ENCODE measurements at regions not wholly inside any gene's neighbourhood (a gene's known extent, or its start where the extent isn't known, plus 50 kb on each side); places are given as distances from the start of the nearest gene placed in this dataset.

GRCh38 chr15:68482246-68482645 is 50.3 kb upstream of the ITGA11 start:
- no peak for DNase-seq
- no peaks in the 10 kb centered on the region for H3K36me3 Mint-ChIP-seq (ENCODE audit: low read depth)
- H3K4me1 Mint-ChIP-seq, result no peaks in the 10 kb centered on the region
- intact Hi-C loops (cut with micrococcal nuclease), result no loop called here
- H3K4me3 Mint-ChIP-seq, result no peak overlapping the region
- H3K27me3 Mint-ChIP-seq, result peaks cover 34% of the 10 kb centered on the region
- H3K9me3 Mint-ChIP-seq, result no peaks in the 10 kb centered on the region
- H3K27ac Mint-ChIP-seq, result no peak overlapping the region

DNA sequence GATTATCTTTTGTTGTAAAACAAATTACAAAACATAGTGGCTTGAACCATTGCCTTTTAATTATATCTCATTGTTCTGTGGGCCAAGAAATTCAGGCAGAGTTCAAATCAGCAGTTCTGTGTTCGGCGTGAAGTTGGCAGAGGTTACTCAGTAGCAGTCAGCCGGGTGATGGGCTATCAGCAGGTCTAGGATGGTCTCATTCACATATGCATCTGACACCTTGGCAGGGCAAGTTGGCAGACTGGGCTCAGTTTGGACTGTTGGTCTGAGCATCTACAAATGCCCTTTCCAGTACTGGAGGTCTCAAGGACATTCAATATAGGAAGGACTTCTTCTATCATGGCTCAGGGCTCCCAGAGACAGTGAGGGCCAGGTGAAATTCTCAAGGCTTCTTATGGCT is 51.2 kb upstream of the ITGA11 start:
- intact Hi-C loops (cut with micrococcal nuclease), result no loop called here
- no peaks in the 10 kb centered on the region for H3K4me1 Mint-ChIP-seq

GRCh38 chr15:68484220-68484619 is 52.3 kb upstream of the ITGA11 start:
- H3K4me3 Mint-ChIP-seq, result no peak overlapping the region
- intact Hi-C loops (cut with micrococcal nuclease), result no loop called here
- H3K9me3 Mint-ChIP-seq, result no peaks in the 10 kb centered on the region
- H3K27me3 Mint-ChIP-seq, result peaks cover 37% of the 10 kb centered on the region
- no peaks in the 10 kb centered on the region for H3K4me1 Mint-ChIP-seq
- no peak overlapping the region for H3K27ac Mint-ChIP-seq
- no peaks in the 10 kb centered on the region for H3K36me3 Mint-ChIP-seq (ENCODE audit: low read depth)
- no peak for DNase-seq

More for the DNA sequence above, 51.2 kb upstream of the ITGA11 start:
- Mint-ChIP-seq H3K9me3 (no peaks in the 10 kb centered on the region), H3K27ac (no peak overlapping the region), H3K36me3 (ENCODE audit: low read depth) (no peaks in the 10 kb centered on the region), H3K27me3 (peaks cover 35% of the 10 kb centered on the region), H3K4me3 (no peak overlapping the region)
- DNase-seq, result no peak

DNA sequence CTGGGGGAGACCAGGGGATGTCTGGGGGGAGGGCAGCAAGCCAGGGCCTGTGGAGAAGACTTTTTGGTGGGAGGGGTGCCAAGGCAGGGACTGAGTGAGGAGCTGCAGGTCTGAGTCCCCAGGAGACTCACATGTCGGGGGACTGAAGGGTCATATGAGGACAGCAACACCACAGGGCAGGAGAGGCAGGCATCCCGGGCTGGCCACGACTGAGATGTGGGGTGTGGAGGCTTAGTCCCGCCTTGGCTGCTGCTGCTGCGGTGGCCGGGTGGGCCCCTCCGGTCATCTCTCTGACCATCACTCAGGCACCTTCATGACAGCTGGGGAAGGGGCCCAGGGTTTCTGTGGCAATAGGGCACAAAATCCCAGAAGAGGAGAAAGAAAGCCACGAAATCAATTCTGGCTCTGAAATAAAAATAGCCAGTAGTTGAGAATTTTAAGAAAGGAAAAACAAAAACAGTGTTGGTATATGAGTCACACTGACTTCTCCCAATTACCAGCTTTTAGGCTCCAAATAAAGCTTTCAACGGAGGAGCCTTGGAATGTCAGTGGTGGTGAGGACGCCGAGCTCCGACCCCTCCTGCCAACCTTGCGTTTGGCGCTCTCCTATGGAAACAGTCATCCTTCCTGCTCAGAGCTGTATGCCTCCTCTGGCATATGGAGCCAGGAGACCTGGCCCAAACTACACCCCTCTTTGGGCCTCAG is 52.9 kb upstream of the ITGA11 start:
- intact Hi-C loops (cut with micrococcal nuclease), result no loop called here
- Mint-ChIP-seq H3K27me3 (peaks cover 34% of the 10 kb centered on the region), H3K4me3 (no peak overlapping the region), H3K9me3 (no peaks in the 10 kb centered on the region), H3K36me3 (ENCODE audit: low read depth) (no peaks in the 10 kb centered on the region), H3K4me1 (no peaks in the 10 kb centered on the region), H3K27ac (no peak overlapping the region)
- DNase-seq, result no peak

DNA sequence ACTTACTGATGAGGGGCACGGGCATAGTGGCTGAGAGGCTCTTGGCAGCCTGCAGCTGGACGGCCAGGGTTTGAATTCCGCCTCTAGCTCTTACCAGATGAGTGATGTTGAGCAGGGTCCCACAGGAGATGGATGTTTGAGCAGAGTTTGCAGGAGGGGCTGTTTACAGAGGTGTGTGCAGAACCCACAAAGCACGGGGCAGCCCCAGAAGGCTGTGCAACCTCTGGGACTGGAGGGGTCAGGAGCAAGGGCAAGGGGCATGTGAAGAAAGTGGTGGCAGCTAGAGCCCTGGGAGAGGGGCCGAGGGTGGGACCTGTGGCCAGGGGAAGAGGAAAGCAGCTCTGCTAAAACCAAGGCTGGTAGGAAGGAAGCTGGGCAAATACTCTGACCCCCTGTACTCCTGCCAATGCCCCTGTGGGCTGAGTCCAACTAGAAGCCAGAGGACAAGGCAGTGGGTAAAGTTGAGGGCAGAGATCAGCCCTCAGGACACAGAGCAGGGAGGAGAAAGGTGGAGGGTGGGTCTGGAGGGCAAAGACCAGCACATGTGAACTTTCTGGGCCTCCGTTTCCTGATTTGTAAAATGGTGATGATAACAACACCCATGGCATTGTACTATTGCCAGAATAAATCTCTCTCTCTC is 53.9 kb upstream of the ITGA11 start:
- H3K27ac Mint-ChIP-seq, result no peak overlapping the region
- no peak for DNase-seq
- H3K36me3 Mint-ChIP-seq (ENCODE audit: low read depth), result no peaks in the 10 kb centered on the region
- intact Hi-C loops (cut with micrococcal nuclease), result no loop called here
- no peaks in the 10 kb centered on the region for H3K9me3 Mint-ChIP-seq
- no peak overlapping the region for H3K4me3 Mint-ChIP-seq
- no peaks in the 10 kb centered on the region for H3K4me1 Mint-ChIP-seq
- peaks cover 38% of the 10 kb centered on the region for H3K27me3 Mint-ChIP-seq

GRCh38 chr15:68487087-68487843 is 55.3 kb upstream of the ITGA11 start:
- no peak for DNase-seq
- Mint-ChIP-seq H3K36me3 (ENCODE audit: low read depth) (no peaks in the 10 kb centered on the region), H3K27ac (no peak overlapping the region), H3K4me1 (no peaks in the 10 kb centered on the region), H3K9me3 (no peaks in the 10 kb centered on the region), H3K27me3 (peaks cover 39% of the 10 kb centered on the region), H3K4me3 (no peak overlapping the region)
- intact Hi-C loops (cut with micrococcal nuclease), result no loop called here

- H3K4me1 Mint-ChIP-seq, result no peaks in the 10 kb centered on the region
- intact Hi-C loops (cut with micrococcal nuclease), result no loop called here
- no peak for DNase-seq
- no peaks in the 10 kb centered on the region for H3K36me3 Mint-ChIP-seq (ENCODE audit: low read depth)
- H3K27me3 Mint-ChIP-seq, result peaks cover 38% of the 10 kb centered on the region
- no peak overlapping the region for H3K27ac Mint-ChIP-seq
- H3K4me3 Mint-ChIP-seq, result no peak overlapping the region
- H3K9me3 Mint-ChIP-seq, result no peaks in the 10 kb centered on the region
These were observed 56.3 kb upstream of the ITGA11 start for GRCh38 chr15:68488290-68488689.

DNA sequence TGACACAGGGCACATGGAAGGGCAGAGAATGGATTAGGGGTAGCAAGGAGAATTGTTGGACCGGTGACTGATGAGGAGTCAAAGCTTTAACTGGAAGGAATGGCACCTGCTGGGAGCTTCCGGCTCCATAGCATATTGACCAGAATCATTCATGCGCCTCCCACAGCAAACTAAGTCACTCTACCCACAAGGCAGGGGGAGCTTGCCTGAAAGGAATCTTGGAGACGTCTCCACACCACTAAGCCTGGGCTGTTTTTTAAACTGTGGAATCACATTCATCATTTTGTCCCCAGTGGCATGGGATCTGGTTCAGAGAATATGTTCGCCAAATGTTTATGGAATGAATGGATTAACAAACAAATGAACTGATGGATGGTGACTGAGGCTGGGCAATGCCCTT is 57.0 kb upstream of the ITGA11 start:
- H3K36me3 Mint-ChIP-seq (ENCODE audit: low read depth), result no peaks in the 10 kb centered on the region
- peaks cover 41% of the 10 kb centered on the region for H3K27me3 Mint-ChIP-seq
- no peaks in the 10 kb centered on the region for H3K9me3 Mint-ChIP-seq
- no peaks in the 10 kb centered on the region for H3K4me1 Mint-ChIP-seq
- H3K4me3 Mint-ChIP-seq, result no peak overlapping the region
- H3K27ac Mint-ChIP-seq, result no peak overlapping the region
- intact Hi-C loops (cut with micrococcal nuclease), result no loop called here
- DNase-seq, result no peak

DNA sequence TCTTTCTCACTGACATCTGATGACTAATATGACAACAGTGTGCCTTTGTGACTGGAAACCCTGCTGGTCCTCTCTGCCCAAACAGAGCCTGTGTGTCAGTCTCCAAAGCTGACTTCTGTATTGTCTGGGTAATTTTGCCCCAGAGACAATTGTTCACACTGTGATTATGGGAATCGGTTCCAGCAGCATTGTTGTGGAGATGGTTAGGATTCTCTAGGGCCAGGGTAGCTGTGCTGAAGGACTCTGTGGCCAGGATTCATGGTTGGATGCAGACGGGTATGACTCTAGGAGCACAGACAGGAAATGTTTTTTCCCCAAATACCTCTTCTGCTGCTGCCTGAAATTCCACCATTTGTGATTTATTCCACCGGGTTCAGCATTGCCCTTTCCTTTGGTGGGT is 57.5 kb upstream of the ITGA11 start:
- Mint-ChIP-seq H3K4me1 (no peaks in the 10 kb centered on the region), H3K27ac (no peak overlapping the region), H3K36me3 (ENCODE audit: low read depth) (no peaks in the 10 kb centered on the region), H3K27me3 (peaks cover 41% of the 10 kb centered on the region), H3K4me3 (no peak overlapping the region), H3K9me3 (no peaks in the 10 kb centered on the region)
- DNase-seq, result no peak
- intact Hi-C loops (cut with micrococcal nuclease), result no loop called here

- H3K9me3 Mint-ChIP-seq, result no peaks in the 10 kb centered on the region
- peaks cover 44% of the 10 kb centered on the region for H3K27me3 Mint-ChIP-seq
- H3K27ac Mint-ChIP-seq, result no peak overlapping the region
- H3K4me3 Mint-ChIP-seq, result no peak overlapping the region
- intact Hi-C loops (cut with micrococcal nuclease), result no loop called here
- DNase-seq, result no peak
- H3K36me3 Mint-ChIP-seq (ENCODE audit: low read depth), result no peaks in the 10 kb centered on the region
- H3K4me1 Mint-ChIP-seq, result no peaks in the 10 kb centered on the region
These were observed 59.6 kb upstream of the ITGA11 start for GRCh38 chr15:68491415-68492106.

GRCh38 chr15:68492855-68493254 is 60.9 kb upstream of the ITGA11 start:
- no peak for DNase-seq
- H3K9me3 Mint-ChIP-seq, result no peaks in the 10 kb centered on the region
- no peaks in the 10 kb centered on the region for H3K4me1 Mint-ChIP-seq
- H3K27ac Mint-ChIP-seq, result no peak overlapping the region
- intact Hi-C loops (cut with micrococcal nuclease), result no loop called here
- H3K4me3 Mint-ChIP-seq, result no peak overlapping the region
- no peaks in the 10 kb centered on the region for H3K36me3 Mint-ChIP-seq (ENCODE audit: low read depth)
- H3K27me3 Mint-ChIP-seq, result peaks cover 41% of the 10 kb centered on the region

DNA sequence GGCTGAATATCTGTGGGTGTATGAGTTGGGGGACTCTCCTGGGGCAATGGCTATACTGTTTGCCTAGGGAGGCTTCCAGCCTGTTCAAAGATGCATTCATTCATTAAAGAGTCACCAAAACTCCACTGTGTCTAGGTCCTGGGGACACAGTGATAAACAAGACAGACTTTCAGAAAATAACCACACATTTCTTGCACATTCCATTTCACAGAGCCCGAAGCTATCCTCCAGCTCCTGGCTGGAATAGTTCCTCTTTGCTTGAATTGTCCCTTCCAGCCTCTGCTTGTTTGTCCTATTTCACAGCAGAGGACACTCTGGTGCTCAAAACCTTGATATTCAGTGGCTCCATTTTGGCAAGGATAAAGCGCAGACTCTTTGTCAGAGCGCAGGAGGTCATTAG is 61.7 kb upstream of the ITGA11 start:
- Mint-ChIP-seq H3K4me3 (no peak overlapping the region), H3K27ac (no peak overlapping the region), H3K27me3 (peaks cover 39% of the 10 kb centered on the region), H3K9me3 (no peaks in the 10 kb centered on the region), H3K36me3 (ENCODE audit: low read depth) (no peaks in the 10 kb centered on the region), H3K4me1 (no peaks in the 10 kb centered on the region)
- DNase-seq, result no peak
- intact Hi-C loops (cut with micrococcal nuclease), result no loop called here

GRCh38 chr15:68494573-68495110 is 62.7 kb upstream of the ITGA11 start:
- no peaks in the 10 kb centered on the region for H3K9me3 Mint-ChIP-seq
- H3K4me1 Mint-ChIP-seq, result no peaks in the 10 kb centered on the region
- no peak overlapping the region for H3K27ac Mint-ChIP-seq
- no peak for DNase-seq
- intact Hi-C loops (cut with micrococcal nuclease), result no loop called here
- no peaks in the 10 kb centered on the region for H3K36me3 Mint-ChIP-seq (ENCODE audit: low read depth)
- H3K4me3 Mint-ChIP-seq, result no peak overlapping the region
- H3K27me3 Mint-ChIP-seq, result peaks cover 39% of the 10 kb centered on the region

Data from activated CD4-positive, alpha-beta T cell treated with anti-CD3 and anti-CD28 coated beads, Interleukin-2, amount 10 ng/mL, durations not matched to agents 24 days and 14 days (primary cell).